DOHH2 (cell line): ENCODE measurements at regions not wholly inside any gene's neighbourhood (a gene's known extent, or its start where the extent isn't known, plus 50 kb on each side); places are given as distances from the start of the nearest gene placed in this dataset.

Source experiments
- H3F3A ChIP-seq: fragments of 200-600 bp; sonication (generic), shearing (Covaris generic); 2 replicates; pipeline ENCODE4 v1.6.0; 2016; ENCODE audit warnings: antibody characterized with exemption, mild to moderate bottlenecking; ENCODE audit not compliant: control insufficient read depth, insufficient read depth
- H3K27ac ChIP-seq: fragments of 200-600 bp; sonication (generic); 2 replicates; pipeline ENCODE4 v1.5.1; 2014; ENCODE audit warnings: low read depth, mild to moderate bottlenecking, low read length, moderate library complexity
- H3K27me3 ChIP-seq: fragments of 200-600 bp; sonication (generic); 2 replicates; pipeline ENCODE4 v1.6.1; 2014; ENCODE audit warnings: mild to moderate bottlenecking, low read length, mixed read lengths; ENCODE audit not compliant: control insufficient read depth
- H3K36me3 ChIP-seq: fragments of 200-600 bp; sonication (generic); 2 replicates; pipeline ENCODE4 v1.6.1; 2014; ENCODE audit warnings: mild to moderate bottlenecking, low read length, moderate library complexity, mixed read lengths; ENCODE audit not compliant: control insufficient read depth
- H3K4me1 ChIP-seq: fragments of 200-600 bp; sonication (generic); 2 replicates; pipeline ENCODE4 v1.6.1; 2014; ENCODE audit warnings: mild to moderate bottlenecking, low read length, mixed read lengths; ENCODE audit not compliant: control insufficient read depth
- H3K4me2 ChIP-seq: fragments of 200-600 bp; sonication (generic); 2 replicates; pipeline ENCODE4 v1.6.0; 2014; ENCODE audit warnings: mild to moderate bottlenecking, low read length, moderate library complexity
- H3K4me3 ChIP-seq: fragments of 200-600 bp; sonication (generic); 2 replicates; pipeline ENCODE4 v1.5.1; 2014; ENCODE audit warnings: mild to moderate bottlenecking, low read length, mixed read lengths
- H3K79me2 ChIP-seq: fragments of 200-600 bp; sonication (generic); 2 replicates; pipeline ENCODE4 v1.6.1; 2014; ENCODE audit warnings: mild to moderate bottlenecking, low read length, mixed read lengths; ENCODE audit not compliant: control insufficient read depth
- H3K9me2 ChIP-seq: fragments of 200-600 bp; sonication (generic); replicated peaks from 2 replicates; pipeline ENCODE4 v1.6.1; 2014; ENCODE audit warnings: mild to moderate bottlenecking, low read length, mixed read lengths; ENCODE audit not compliant: control insufficient read depth
- H3K9me3 ChIP-seq: fragments of 200-600 bp; sonication (generic); 2 replicates; pipeline ENCODE4 v1.6.1; 2014; ENCODE audit warnings: antibody characterized with exemption, low read length, mixed read lengths; ENCODE audit not compliant: control insufficient read depth, insufficient read depth
- H4K20me1 ChIP-seq: fragments of 200-600 bp; sonication (generic); 2 replicates; pipeline ENCODE4 v1.6.0; 2014; ENCODE audit warnings: low read depth, mild to moderate bottlenecking, antibody characterized with exemption, low read length, moderate library complexity; ENCODE audit not compliant: control insufficient read depth, insufficient read depth
- EZH2phosphoT487 ChIP-seq: fragments of 200-600 bp; sonication (generic); IDR thresholded peaks from 2 replicates; pipeline ENCODE4 v1.6.1; 2017; ENCODE audit warnings: borderline replicate concordance, mild to moderate bottlenecking, antibody characterized with exemption, low read length, moderate library complexity, mixed read lengths
- TF ChIP-seq, protein P1 (sequence below): fragments of 200-600 bp; sonication (generic); IDR thresholded peaks from one replicate; pipeline ENCODE4 v1.5.1; 2014; ENCODE audit warnings: antibody characterized with exemption, mild to moderate bottlenecking, low read depth, low read length; ENCODE audit not compliant: poor library complexity, severe bottlenecking

- Histone ChIP-seq H3K27ac (no peak overlapping the region), H3K36me3 (no peaks in the 10 kb centered on the region), H4K20me1 (no peaks in the 10 kb centered on the region), H3K9me3 (no peaks in the 10 kb centered on the region), H3K9me2 (no peaks in the 10 kb centered on the region), H3K4me1 (no peaks in the 10 kb centered on the region), H3K4me3 (no peak overlapping the region), H3K79me2 (no peaks in the 10 kb centered on the region), H3K4me2 (no peak overlapping the region), H3F3A (no peaks in the 10 kb centered on the region), H3K27me3 (no peaks in the 10 kb centered on the region; the same call in 1 of the 2 replicates)
- no peak for TF ChIP-seq EZH2phosphoT487
- TF ChIP-seq, protein P1, sequence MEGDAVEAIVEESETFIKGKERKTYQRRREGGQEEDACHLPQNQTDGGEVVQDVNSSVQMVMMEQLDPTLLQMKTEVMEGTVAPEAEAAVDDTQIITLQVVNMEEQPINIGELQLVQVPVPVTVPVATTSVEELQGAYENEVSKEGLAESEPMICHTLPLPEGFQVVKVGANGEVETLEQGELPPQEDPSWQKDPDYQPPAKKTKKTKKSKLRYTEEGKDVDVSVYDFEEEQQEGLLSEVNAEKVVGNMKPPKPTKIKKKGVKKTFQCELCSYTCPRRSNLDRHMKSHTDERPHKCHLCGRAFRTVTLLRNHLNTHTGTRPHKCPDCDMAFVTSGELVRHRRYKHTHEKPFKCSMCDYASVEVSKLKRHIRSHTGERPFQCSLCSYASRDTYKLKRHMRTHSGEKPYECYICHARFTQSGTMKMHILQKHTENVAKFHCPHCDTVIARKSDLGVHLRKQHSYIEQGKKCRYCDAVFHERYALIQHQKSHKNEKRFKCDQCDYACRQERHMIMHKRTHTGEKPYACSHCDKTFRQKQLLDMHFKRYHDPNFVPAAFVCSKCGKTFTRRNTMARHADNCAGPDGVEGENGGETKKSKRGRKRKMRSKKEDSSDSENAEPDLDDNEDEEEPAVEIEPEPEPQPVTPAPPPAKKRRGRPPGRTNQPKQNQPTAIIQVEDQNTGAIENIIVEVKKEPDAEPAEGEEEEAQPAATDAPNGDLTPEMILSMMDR = no peak
Observed at GRCh38 chr9:109708451-109708945, 71.5 kb upstream of the PALM2AKAP2 start.

GRCh38 chr9:109709866-109710265 lies 70.1 kb upstream of the PALM2AKAP2 start:
- Histone ChIP-seq H3K27ac (no peak overlapping the region), H3K27me3 (no peaks in the 10 kb centered on the region; the same call in 1 of the 2 replicates), H3K9me3 (no peaks in the 10 kb centered on the region), H3K36me3 (no peaks in the 10 kb centered on the region), H3F3A (no peaks in the 10 kb centered on the region), H3K9me2 (no peaks in the 10 kb centered on the region), H3K79me2 (no peaks in the 10 kb centered on the region), H3K4me1 (no peaks in the 10 kb centered on the region), H3K4me2 (no peak overlapping the region), H4K20me1 (no peaks in the 10 kb centered on the region), H3K4me3 (no peak overlapping the region)
- TF ChIP-seq, protein P1 = no peak
- no peak for TF ChIP-seq EZH2phosphoT487

GRCh38 chr9:109710830-109711229 lies 69.2 kb upstream of the PALM2AKAP2 start:
- no peaks in the 10 kb centered on the region for H3K36me3 ChIP-seq
- H3K4me3 ChIP-seq = no peak overlapping the region
- H3K27me3 ChIP-seq = no peaks in the 10 kb centered on the region
- H3K9me2 ChIP-seq = no peaks in the 10 kb centered on the region
- TF ChIP-seq, protein P1 = no peak
- TF ChIP-seq EZH2phosphoT487 = no peak
- H3K27ac ChIP-seq = no peak overlapping the region
- H3K9me3 ChIP-seq = no peaks in the 10 kb centered on the region
- H4K20me1 ChIP-seq = no peaks in the 10 kb centered on the region
- no peak overlapping the region for H3K4me2 ChIP-seq
- no peaks in the 10 kb centered on the region for H3K79me2 ChIP-seq
- H3K4me1 ChIP-seq = no peaks in the 10 kb centered on the region
- no peaks in the 10 kb centered on the region for H3F3A ChIP-seq
